ENCODE measurements at regions not wholly inside any gene's neighbourhood (a gene's known extent, or its start where the extent isn't known, plus 50 kb on each side); places are given as distances from the start of the nearest gene placed in this dataset.

DNA sequence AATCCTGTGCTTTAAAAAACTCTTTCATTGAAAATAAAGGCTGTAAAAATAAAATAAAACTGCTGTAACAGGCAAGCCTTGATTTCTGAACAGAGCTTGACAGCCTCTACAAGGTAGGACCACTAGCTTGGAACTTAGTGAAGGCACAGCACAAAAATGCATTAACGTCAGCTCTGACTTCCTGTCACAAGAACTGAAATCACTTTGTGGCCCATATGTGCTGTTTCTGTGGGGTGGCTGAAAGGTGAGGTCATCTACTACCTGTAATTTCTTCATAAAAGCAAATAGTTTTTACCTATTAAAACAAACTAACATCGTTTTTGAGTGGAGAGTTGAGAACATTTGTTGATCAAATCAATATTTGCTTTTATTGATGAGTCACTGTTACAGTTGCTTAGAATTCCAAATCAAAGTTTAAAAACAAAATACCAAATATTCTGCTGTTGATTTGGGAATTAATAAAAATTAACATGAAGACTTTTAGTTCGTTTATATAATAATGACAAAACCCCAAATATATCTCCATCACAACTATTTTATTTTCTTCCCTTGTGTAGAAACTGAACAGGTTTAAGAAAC is 1034.1 kb downstream of the MCTP2 start:
- no peak for DNase-seq

DNA sequence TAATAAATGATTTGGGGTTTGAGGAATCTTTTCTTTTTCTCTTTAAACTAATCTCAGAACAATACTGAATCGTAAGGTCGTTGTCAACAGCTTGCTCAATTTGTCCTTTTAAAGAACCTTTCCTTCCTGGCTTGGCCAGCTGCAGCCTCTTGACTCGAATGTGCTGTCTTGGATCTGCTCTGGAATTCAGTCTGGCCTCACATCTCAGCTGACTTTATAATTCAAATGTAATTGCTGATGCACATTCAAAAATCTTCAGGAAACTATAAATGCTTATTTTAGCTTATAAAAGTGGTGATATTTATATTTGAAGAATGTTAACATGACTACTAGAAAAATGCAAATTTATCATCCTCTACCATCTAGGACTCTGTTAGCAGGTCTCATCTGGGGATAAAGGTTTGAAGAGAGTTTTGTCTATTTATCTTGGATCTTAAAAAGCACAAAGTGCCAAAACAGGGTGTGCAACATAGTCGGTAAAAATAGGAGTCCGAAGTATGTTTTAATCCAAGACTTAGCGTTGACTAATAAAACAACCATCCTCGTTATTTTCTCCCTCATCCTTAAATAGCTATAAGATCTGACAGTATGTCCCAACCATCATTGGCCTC is 1035.2 kb downstream of the MCTP2 start:
- no peak for DNase-seq

GRCh38 chr15:95267481-95267880 is 1036.1 kb downstream of the MCTP2 start:
- no peak for DNase-seq

DNA sequence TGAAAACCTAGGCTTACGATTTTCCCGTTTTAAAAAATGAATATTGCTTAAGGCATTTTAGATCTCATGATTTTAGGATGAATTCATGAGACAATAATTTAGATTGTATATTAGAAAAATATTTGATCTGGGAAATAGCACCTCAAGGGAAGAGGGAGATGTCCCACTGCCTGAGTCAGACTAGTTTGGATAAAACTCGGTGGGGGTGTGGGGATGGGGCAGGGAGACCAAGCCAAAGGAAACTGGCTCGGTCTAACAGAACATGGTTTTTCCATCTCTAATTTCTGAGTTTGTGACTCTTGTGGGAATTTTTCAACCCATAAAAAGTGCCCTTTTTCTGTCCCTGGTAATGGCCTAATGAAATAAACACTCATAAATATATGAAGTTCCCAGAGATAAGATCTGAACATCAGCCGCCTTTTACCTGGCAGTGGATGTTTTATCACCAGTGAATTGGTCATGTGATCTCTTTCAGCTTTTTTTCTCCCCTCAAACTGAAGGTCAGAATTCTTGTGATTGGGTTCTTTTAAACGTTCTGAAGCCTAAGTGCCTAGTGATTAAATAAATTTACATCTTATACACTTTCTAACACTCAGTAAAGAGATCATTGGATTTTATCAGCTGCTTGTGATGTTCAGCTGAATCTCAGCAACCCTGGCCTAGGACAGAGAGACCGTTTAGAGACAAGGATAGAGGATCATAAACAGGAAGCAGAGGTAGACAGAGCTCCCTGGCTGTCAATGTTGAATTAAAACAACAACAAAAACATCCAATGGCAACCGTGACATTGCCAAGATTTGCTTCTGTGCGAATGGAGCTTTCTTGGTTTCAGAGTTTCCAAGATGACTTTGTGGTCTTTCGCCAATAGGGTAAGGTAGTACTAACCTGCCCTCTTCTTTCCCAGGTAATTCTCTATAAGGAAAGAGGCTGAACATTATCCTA is 1038.2 kb downstream of the MCTP2 start:
- no peak for DNase-seq

DNA sequence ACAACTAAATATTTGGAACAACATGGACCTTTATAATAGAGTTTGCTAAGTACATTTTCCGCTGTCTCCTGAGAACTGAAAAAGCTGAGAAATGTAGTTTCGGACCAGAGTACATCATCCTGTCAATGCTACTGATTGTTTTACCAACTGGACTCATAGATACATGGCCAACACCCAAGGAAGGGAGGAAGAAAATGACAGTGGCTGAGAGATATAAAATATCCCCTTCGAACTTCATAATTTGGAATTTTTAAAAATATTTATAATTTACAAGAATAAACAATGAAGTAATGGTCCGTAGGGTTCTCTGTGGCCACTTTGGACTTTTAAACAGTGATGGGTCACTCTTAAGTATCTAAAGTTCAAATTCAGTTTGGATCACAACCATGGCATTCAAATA is 1042.7 kb downstream of the MCTP2 start:
- no peak for DNase-seq

GRCh38 chr15:95277266-95277665 is 1045.9 kb downstream of the MCTP2 start:
- DNase-seq: no peak

DNA sequence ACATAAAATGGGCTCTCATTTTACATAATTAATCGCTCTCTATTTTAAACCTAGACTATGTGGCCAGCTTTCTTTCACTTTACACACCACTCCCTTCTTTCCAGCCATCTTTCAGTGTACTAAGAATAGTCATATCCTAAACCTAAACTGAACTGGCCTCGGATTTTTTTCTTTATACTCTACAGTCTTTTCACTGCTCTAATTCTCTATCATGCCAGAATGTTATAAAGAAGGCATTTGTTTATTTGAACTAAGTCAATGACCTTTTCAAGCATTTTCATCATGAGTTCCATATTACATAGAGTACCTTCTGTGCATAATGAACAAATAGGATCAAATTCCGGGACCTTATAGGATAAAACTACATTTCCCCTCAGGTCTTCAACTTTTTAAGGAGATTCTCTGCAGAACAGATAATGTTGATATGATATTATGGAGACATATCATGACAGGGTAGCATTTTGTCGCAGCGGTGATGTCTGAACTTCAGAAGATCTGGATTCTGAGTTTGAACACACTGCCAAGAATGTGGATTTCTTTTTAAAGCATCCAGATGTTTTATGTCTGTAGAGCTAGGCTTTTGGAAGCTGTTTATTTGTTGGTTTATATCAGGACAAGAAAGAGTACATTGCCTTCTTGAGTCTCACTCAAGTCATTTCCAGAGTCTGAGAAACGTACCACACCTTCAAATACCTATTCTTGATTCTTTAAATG is 1047.3 kb downstream of the MCTP2 start:
- DNase-seq: no peak

DNA sequence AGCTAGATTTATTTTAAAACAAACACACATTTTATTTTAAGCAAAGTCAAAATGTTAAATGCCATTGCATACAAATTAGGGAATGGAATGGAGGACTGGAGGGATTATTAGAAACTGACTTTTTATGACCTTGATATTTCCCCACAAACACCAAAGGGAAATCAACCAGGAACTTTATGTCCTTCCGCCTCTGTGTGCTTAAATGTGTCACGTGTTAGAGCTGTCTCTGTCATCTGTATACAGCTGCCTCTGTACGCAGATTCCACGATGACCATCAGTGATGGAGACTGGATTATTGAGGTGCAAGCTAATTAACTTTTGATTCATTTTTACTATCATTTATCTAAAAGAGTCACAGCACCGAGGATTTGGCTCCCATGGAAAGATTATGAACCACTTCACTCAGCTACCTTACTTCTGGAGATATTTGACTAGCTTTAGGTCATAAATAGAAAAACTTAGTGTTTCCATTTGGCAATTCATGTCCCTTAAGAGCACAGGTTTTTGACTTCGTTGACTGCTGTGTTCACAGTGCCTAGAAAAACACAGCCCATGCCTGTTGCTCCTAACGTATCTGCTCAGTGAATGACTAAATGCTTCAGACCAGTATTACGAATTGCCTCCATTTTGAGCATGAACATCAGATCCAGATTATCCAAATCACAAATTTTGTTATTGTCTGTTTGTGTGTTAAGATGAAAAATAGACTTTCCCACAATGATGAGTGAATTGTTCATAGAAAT is 1048.1 kb downstream of the MCTP2 start:
- DNase-seq: no peak

GRCh38 chr15:95280711-95281110 is 1049.3 kb downstream of the MCTP2 start:
- no peak for DNase-seq

GRCh38 chr15:95281470-95281869 is 1049.0 kb upstream of the NR2F2 start:
- no peak for DNase-seq

DNA sequence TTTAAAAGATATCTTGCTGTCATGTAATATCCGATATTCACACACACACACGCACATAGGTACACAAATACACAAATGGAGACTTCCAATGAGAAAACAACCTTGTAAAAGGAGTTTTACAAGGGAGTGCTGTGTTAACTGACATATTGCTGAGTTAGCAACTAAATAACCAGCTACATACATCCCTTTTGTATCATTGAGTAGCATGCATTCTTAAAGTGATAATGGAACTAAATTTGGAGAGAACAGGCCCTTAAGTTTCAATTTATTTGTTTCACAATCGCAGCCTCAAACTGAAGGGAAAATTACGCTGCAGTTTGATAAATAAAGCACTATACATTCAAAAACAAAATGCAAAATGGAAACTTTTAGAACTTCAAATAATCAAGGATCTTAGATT is 1046.0 kb upstream of the NR2F2 start:
- no peak for DNase-seq

DNA sequence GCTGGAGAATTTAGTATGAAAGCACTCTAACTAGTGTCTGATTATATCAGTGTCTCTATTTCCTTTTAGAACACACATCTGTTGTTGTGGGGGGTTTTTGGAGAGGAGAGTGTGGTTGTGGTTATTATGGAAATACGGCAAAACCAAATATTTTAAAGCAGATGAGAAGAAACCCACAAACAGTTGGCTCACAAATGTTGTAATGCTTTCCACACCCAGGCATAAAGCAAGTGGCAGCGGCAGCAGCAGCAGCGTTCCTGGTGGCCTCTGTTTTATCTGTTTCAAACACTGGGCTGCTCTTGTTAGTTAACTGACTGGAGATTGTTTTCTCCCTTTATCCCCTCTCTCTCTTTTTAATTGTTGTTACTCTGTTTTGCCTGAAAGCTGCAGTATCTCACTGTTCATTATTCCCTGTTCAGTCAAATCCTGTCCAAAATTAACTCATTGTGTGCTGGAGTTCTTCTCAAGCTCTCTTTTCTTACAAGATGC is 1045.5 kb upstream of the NR2F2 start:
- DNase-seq: no peak

- DNase-seq: no peak
Measured at GRCh38 chr15:95286352-95286880, 1044.1 kb upstream of the NR2F2 start.

- no peak for DNase-seq
Measured at GRCh38 chr15:95287720-95288103, 1042.8 kb upstream of the NR2F2 start.

DNA sequence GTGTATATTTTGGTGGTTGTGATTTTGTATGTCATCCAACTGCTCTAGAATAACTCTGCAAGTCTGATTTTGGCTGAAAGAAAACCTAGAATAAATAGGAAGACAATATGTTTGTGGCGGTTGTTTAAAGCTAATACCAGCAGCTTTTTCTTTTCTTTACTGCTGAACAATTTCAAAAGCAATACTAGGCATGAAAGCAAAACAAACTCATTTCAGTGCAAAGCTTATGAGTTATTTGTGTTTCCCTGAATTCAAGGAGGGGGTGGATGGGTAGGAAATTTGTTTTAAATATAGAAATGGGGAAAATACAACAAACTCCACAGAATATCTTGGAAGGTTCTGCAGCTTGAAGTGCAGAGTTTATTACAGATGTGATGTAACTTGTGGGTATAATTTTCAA is 1041.9 kb upstream of the NR2F2 start:
- no peak for DNase-seq

DNA sequence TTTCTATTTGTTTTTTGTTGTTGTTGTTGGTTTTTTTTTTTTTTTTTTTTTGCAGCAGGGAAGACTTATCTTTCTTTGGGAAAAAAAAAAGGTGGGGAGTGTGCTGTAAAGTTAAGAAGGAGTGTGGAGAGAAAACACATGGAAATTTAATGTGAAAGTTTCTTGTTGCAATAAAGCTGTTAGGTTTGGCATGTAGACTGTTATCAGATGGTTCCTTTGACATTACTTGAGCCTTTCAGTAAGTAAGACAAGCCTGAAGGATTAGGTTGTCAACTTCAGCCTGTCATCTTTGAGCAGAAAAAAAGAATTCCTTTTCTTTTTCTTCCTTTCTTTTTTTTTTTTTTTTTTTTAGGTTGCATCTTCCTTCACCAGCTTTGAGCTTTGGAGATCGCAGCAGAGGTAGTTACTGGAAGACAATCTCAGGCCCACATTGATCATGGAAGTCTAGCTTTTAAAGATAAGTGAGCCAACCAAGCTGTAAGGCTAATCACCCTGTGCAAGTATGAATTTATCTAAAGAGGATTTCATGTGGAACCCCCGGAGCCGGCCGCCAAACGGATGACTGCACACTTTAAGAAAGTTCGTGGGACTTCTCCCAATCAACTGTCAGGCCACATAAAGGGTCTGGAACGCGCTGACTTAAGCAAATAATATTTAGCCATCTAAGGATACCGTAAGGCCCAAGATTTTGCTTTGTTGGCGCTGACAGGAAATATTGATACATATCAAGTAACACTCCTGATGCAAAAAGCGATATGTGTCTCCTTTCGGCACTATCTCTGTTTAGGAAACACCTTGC is 1040.1 kb upstream of the NR2F2 start:
- DNase-seq: no peak

DNA sequence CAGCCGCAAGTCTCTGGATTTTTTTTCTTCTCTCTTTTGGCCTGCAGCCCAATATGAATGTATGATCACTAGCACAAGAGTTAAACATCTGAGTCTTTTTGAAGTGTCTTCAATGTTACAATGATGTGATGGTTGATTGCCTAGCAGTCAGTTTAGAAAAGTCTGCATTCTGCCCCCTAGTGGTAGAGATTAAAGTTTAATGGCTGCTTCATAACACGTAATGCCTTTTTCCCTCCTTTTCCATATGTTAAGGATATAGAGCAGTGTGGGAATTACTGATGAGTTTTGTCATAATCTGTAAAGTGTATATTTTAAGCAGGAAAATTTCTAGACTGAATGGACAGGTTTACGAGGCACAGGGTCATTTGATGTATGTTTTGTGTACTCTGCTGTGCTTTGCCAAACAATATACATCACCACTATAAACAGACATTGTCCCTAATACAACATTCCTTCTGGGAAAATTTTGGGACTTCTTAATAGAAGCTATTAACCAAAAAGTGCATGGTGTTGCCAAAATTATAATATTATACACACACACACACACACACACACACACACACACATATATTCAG is 1038.5 kb upstream of the NR2F2 start:
- DNase-seq: no peak

DNA sequence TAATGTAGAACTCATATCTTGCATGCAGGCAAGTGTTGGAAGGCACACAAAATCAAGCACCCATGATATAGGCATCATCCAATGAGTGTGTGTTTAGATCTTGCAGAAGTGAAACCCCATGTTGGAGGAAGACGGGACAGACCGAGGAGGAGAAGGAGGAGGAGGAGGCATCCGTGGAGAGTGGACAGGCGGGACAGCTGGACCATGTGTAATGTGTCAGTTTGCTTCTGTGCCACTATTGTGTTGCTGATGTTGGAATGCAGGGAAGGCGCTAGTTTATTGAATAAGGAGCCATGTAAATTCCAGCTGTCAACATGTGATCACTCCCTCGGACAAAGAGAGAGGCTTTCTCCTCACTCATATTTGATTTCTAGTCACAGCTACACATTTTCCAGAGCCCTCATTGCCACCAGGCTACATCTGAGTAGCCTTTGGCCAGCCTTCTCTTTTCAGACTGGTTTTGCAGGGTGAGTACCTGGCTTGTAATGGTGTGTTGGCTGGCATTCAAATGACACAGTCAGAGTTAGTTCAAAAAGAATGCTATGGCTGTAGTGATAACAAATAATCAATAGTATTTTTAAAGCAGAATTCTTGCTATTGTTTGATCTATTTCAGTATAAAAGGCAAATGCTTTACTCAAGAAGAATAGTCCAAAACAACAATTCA is 1037.6 kb upstream of the NR2F2 start:
- DNase-seq: no peak

DNA sequence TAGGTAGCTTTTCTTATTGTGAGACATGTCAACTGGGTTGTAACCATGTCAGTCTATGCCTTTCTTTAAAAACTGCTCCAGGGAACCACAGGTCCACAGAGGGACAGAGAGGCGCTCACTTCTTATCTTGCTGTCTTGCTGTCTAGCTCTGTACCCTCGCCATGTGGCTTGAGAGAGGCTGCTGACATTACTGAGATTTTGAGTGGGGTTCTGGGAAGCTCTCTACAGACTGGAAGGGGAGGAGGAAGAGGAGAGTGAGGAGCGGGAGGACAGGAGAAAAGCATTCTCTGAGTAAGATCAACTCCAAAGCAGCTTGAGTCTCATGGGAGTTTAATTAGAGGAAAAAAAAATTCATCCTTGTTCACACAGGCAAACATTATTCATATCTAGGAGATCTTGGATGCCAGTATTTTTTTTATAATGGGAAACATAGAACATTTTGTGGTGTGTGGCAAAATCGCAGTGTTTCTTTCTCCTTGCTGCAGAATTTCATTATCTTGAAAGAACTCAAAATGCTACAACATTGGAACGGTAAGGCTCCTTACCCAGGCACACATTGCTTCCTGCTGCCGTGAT is 1037.0 kb upstream of the NR2F2 start:
- DNase-seq: no peak

DNA sequence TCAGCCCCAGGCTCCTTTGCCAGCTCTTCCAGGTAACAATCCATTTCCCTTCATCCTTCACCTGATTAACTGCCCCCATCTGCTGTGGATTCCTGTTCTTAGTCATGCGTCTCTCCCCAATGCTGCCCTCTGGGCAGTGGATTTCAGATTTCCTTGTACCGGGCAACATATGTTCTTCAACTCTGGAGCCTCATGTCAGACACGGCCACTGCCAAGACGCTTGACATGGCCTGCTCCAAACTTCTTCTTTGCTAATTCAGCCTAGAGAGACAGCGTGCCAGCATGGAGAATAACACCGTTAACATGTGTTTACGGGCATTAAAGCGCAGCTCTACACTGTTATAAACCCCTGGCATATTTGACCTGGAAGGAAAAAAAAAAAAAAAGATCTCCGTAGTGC is 1035.1 kb upstream of the NR2F2 start:
- DNase-seq: no peak
